ENCODE measurements at regions not wholly inside any gene's neighbourhood (a gene's known extent, or its start where the extent isn't known, plus 50 kb on each side); places are given as distances from the start of the nearest gene placed in this dataset.

DNA sequence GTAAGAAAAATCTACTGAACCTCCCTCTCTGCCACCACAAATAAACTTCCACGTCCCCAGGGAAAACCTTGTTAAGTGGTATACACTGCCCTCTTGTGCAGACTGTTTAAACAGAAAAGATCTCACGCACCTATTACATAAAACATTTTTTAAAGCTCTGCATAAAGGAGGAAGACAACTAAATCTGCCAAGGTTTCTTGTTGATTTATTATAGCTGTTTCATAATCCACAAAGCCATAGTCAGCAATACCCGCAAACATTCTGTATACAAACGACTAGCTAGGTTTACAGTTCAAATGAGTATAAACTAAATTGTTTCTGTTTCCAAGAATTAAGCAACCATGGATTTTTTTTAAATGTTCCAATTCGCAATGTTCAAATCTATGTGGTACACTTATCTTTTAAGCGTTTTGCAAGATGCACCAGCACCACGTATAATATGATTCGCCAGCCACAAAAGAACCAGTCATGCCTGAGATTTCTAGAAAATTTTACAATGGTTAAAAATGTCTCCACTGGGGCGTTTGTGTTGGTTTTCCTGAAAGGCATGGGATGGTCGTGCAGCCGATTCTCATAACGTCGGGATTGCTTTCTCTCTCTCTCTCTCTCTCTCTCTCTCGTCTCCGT lies 164.6 kb downstream of the PRKX start:
- no peak overlapping the region for H3K4me2 ChIP-seq
- no peaks in the 10 kb centered on the region for H3F3A ChIP-seq (ENCODE audit: low read depth)
- Mint-ChIP-seq H3K27me3 (ENCODE audit: insufficient read depth, low read depth) (peaks cover 7% of the 10 kb centered on the region), H3K27ac (no peak overlapping the region), H3K36me3 (no peaks in the 10 kb centered on the region), H3K9me3 (peaks cover 5% of the 10 kb centered on the region), H3K4me3 (no peak overlapping the region), H3K4me1 (peaks cover 10% of the 10 kb centered on the region)
- peak; percentile 20 for DNase-seq (ENCODE audit: low spot score)
- H3K9me3 ChIP-seq (ENCODE audit: low read depth) = no peaks in the 10 kb centered on the region
- H3K27ac ChIP-seq = no peak overlapping the region
- no peak overlapping the region for H3K4me3 ChIP-seq
- H3K27me3 ChIP-seq = no peaks in the 10 kb centered on the region
- no peaks in the 10 kb centered on the region for H3K79me2 ChIP-seq (ENCODE audit: low read depth)
- H4K20me1 ChIP-seq (ENCODE audit: low read depth) = no peaks in the 10 kb centered on the region
- TF ChIP-seq EZH2 (IDR thresholded peaks at IDR 0.05) = no peak
- TF ChIP-seq, protein P1, sequence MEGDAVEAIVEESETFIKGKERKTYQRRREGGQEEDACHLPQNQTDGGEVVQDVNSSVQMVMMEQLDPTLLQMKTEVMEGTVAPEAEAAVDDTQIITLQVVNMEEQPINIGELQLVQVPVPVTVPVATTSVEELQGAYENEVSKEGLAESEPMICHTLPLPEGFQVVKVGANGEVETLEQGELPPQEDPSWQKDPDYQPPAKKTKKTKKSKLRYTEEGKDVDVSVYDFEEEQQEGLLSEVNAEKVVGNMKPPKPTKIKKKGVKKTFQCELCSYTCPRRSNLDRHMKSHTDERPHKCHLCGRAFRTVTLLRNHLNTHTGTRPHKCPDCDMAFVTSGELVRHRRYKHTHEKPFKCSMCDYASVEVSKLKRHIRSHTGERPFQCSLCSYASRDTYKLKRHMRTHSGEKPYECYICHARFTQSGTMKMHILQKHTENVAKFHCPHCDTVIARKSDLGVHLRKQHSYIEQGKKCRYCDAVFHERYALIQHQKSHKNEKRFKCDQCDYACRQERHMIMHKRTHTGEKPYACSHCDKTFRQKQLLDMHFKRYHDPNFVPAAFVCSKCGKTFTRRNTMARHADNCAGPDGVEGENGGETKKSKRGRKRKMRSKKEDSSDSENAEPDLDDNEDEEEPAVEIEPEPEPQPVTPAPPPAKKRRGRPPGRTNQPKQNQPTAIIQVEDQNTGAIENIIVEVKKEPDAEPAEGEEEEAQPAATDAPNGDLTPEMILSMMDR (IDR thresholded peaks at IDR 0.05) = peak; percentile 37
- H3K36me3 ChIP-seq = no peaks in the 10 kb centered on the region
- H3K9ac ChIP-seq = no peak overlapping the region
- peak overlapping the region; percentile 37 for H2AFZ ChIP-seq (replicated peaks)
- H3K4me1 ChIP-seq = no peaks in the 10 kb centered on the region

- no peak for DNase-seq (ENCODE audit: low spot score)
- no peaks in the 10 kb centered on the region for H3K4me1 Mint-ChIP-seq
- no peak overlapping the region for H3K4me3 Mint-ChIP-seq
- H3K36me3 Mint-ChIP-seq = no peaks in the 10 kb centered on the region
- Histone ChIP-seq H3K9me3 (ENCODE audit: low read depth) (no peaks in the 10 kb centered on the region), H3K27ac (no peak overlapping the region), H3K4me2 (no peak overlapping the region), H3K79me2 (ENCODE audit: low read depth) (no peaks in the 10 kb centered on the region), H4K20me1 (ENCODE audit: low read depth) (no peaks in the 10 kb centered on the region), H3K4me1 (no peaks in the 10 kb centered on the region), H3F3A (ENCODE audit: low read depth) (no peaks in the 10 kb centered on the region), H3K9ac (no peak overlapping the region), H3K27me3 (no peaks in the 10 kb centered on the region), H3K36me3 (no peaks in the 10 kb centered on the region), H2AFZ (replicated peaks) (no peak overlapping the region), H3K4me3 (no peak overlapping the region)
- H3K27me3 Mint-ChIP-seq (ENCODE audit: insufficient read depth, low read depth) = peaks cover 8% of the 10 kb centered on the region
- H3K9me3 Mint-ChIP-seq = peaks cover 9% of the 10 kb centered on the region
- no peak overlapping the region for H3K27ac Mint-ChIP-seq
- TF ChIP-seq EZH2 (IDR thresholded peaks at IDR 0.05) = no peak
- no peak for TF ChIP-seq EZH2phosphoT487 (IDR thresholded peaks at IDR 0.05)
These were observed 167.5 kb downstream of the PRKX start for GRCh38 chrX:3545901-3546300.

DNA sequence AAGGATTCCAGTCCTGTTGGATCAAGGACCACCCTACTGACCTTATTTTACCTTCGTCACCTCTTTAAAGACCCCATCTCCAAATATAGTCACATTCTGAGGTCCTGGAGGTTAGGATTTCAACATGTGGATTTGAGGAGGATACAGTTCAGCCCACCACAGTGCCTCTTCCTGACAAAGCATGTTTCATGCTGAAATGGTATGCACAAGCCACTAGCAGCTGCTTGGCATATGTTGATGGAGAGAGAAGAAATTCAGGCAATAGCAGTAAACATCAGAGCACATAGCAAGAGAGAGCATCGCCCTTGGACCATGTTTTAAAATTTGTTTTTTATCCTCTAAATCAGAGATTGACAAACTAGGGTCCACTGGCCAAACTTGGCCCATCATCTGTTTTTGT lies 172.1 kb downstream of the PRKX start:
- no peak overlapping the region for H3K27ac ChIP-seq
- no peaks in the 10 kb centered on the region for H3K36me3 ChIP-seq
- H3K4me1 ChIP-seq = no peaks in the 10 kb centered on the region
- H3K27ac Mint-ChIP-seq = no peak overlapping the region
- no peak for DNase-seq (ENCODE audit: low spot score)
- no peak overlapping the region for H2AFZ ChIP-seq (replicated peaks)
- H3K36me3 Mint-ChIP-seq = no peaks in the 10 kb centered on the region
- peaks cover 8% of the 10 kb centered on the region for H3K27me3 Mint-ChIP-seq (ENCODE audit: insufficient read depth, low read depth)
- TF ChIP-seq, protein P1 (IDR thresholded peaks at IDR 0.05) = no peak
- TF ChIP-seq EZH2phosphoT487 (IDR thresholded peaks at IDR 0.05) = no peak
- no peak for TF ChIP-seq EZH2 (IDR thresholded peaks at IDR 0.05)
- H3K27me3 ChIP-seq = no peaks in the 10 kb centered on the region
- no peak overlapping the region for H3K4me3 Mint-ChIP-seq
- H3K9me3 Mint-ChIP-seq = peaks cover 6% of the 10 kb centered on the region
- H3K9me3 ChIP-seq (ENCODE audit: low read depth) = no peaks in the 10 kb centered on the region
- no peaks in the 10 kb centered on the region for H3F3A ChIP-seq (ENCODE audit: low read depth)
- H3K4me3 ChIP-seq = no peak overlapping the region
- H3K9ac ChIP-seq = no peak overlapping the region
- H4K20me1 ChIP-seq (ENCODE audit: low read depth) = no peaks in the 10 kb centered on the region
- H3K79me2 ChIP-seq (ENCODE audit: low read depth) = no peaks in the 10 kb centered on the region
- no peaks in the 10 kb centered on the region for H3K4me1 Mint-ChIP-seq
- H3K4me2 ChIP-seq = no peak overlapping the region

DNA sequence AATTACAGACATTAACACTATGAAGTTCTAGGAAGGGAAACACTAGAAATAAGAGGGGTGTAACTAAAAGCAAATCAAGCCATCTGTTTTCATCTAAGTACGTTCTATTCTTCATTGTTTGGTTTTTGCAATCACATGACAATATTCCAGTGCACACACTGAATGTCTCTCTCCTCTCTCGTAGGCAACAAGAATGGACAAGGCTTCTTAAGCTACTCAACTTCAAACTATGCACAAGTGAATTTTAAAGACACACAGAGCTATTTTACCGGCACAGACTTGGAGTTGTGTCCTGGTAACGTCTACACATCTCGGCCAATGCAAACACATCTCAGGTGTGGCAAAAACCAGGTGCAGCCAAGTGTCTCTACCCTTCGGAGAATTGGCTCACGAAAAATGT lies 173.3 kb downstream of the PRKX start:
- H3K27me3 Mint-ChIP-seq (ENCODE audit: insufficient read depth, low read depth) = peaks cover 8% of the 10 kb centered on the region
- H3K9ac ChIP-seq = no peak overlapping the region
- peaks cover 11% of the 10 kb centered on the region for H3K9me3 Mint-ChIP-seq
- H3K4me3 Mint-ChIP-seq = no peak overlapping the region
- no peaks in the 10 kb centered on the region for H3K79me2 ChIP-seq (ENCODE audit: low read depth)
- no peak overlapping the region for H2AFZ ChIP-seq (replicated peaks)
- H4K20me1 ChIP-seq (ENCODE audit: low read depth) = no peaks in the 10 kb centered on the region
- H3F3A ChIP-seq (ENCODE audit: low read depth) = no peaks in the 10 kb centered on the region
- no peak overlapping the region for H3K4me3 ChIP-seq
- H3K27ac Mint-ChIP-seq = no peak overlapping the region
- DNase-seq (ENCODE audit: low spot score) = no peak
- no peak for TF ChIP-seq EZH2 (IDR thresholded peaks at IDR 0.05)
- TF ChIP-seq EZH2phosphoT487 (IDR thresholded peaks at IDR 0.05) = no peak
- TF ChIP-seq, protein P1 (IDR thresholded peaks at IDR 0.05) = no peak
- H3K27ac ChIP-seq = no peak overlapping the region
- H3K9me3 ChIP-seq (ENCODE audit: low read depth) = no peaks in the 10 kb centered on the region
- no peaks in the 10 kb centered on the region for H3K4me1 ChIP-seq
- H3K36me3 Mint-ChIP-seq = no peaks in the 10 kb centered on the region
- H3K4me1 Mint-ChIP-seq = no peaks in the 10 kb centered on the region
- no peaks in the 10 kb centered on the region for H3K36me3 ChIP-seq
- H3K4me2 ChIP-seq = no peak overlapping the region
- no peaks in the 10 kb centered on the region for H3K27me3 ChIP-seq
